ENCODE measurements at regions not wholly inside any gene's neighbourhood (a gene's known extent, or its start where the extent isn't known, plus 50 kb on each side); places are given as distances from the start of the nearest gene placed in this dataset.
"Not testable (repeated sequence)": the region's sequence is repeated elsewhere in the genome, so short reads cannot be mapped to it uniquely, and the experiment has no call there.

GRCh38 chr2:208725280-208725679, 318.7 kb downstream of the PTH2R start:
- no TSS peak for BruUV-seq (replicated peaks)
- ChIA-PET CTCF (no interaction called here), POLR2A (no interaction called here)
- Histone ChIP-seq H3K4me3 (ENCODE audit: low read depth in 2 of 2, low read length in 2 of 2) (no peak overlapping the region), H3K36me3 (ENCODE audit: control insufficient read depth, insufficient read depth, low read length) (no peaks in the 10 kb centered on the region), H3K9me3 (ENCODE audit: control insufficient read depth, insufficient read depth, low read depth, low read length) (no peaks in the 10 kb centered on the region), H3K27me3 (ENCODE audit: control insufficient read depth, insufficient read depth, low read length) (no peaks in the 10 kb centered on the region), H3K27ac (ENCODE audit: low read length) (no peak overlapping the region), H3K4me1 (ENCODE audit: control insufficient read depth, insufficient read depth, low read length) (no peaks in the 10 kb centered on the region)
- ATAC-seq (no peak), DNase-seq (ENCODE audit: low read depth, low spot score) (no peak)
- intact Hi-C loops (cut with micrococcal nuclease; ENCODE audit: unreplicated experiment) (no loop called here), in situ Hi-C loops (cut with HindIII; ENCODE audit: low pct_unique_long_range_greater_than_20kb, low sequenced_read_pairs) (no loop called here)
- TF ChIP-seq, protein P1, sequence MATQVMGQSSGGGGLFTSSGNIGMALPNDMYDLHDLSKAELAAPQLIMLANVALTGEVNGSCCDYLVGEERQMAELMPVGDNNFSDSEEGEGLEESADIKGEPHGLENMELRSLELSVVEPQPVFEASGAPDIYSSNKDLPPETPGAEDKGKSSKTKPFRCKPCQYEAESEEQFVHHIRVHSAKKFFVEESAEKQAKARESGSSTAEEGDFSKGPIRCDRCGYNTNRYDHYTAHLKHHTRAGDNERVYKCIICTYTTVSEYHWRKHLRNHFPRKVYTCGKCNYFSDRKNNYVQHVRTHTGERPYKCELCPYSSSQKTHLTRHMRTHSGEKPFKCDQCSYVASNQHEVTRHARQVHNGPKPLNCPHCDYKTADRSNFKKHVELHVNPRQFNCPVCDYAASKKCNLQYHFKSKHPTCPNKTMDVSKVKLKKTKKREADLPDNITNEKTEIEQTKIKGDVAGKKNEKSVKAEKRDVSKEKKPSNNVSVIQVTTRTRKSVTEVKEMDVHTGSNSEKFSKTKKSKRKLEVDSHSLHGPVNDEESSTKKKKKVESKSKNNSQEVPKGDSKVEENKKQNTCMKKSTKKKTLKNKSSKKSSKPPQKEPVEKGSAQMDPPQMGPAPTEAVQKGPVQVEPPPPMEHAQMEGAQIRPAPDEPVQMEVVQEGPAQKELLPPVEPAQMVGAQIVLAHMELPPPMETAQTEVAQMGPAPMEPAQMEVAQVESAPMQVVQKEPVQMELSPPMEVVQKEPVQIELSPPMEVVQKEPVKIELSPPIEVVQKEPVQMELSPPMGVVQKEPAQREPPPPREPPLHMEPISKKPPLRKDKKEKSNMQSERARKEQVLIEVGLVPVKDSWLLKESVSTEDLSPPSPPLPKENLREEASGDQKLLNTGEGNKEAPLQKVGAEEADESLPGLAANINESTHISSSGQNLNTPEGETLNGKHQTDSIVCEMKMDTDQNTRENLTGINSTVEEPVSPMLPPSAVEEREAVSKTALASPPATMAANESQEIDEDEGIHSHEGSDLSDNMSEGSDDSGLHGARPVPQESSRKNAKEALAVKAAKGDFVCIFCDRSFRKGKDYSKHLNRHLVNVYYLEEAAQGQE (IDR thresholded peaks at IDR 0.05; ENCODE audit: insufficient read depth in 1 of 2, low read depth in 2 of 2, low read length in 1 of 2), result no peak
- no peak for TF ChIP-seq POLR2AphosphoS5 (IDR thresholded peaks at IDR 0.05; ENCODE audit: low read depth, low read length)
- TF ChIP-seq SIN3A (IDR thresholded peaks at IDR 0.05; ENCODE audit: borderline replicate concordance, insufficient read depth, low read depth, low read length), result no peak

- BruUV-seq (replicated peaks), result no TSS peak
- H3K4me3 ChIP-seq (ENCODE audit: low read depth in 2 of 2, low read length in 2 of 2), result no peak overlapping the region
- no peaks in the 10 kb centered on the region for H3K9me3 ChIP-seq (ENCODE audit: control insufficient read depth, insufficient read depth, low read depth, low read length)
- ATAC-seq, result no peak
- intact Hi-C loops (cut with micrococcal nuclease; ENCODE audit: unreplicated experiment) (no loop called here), in situ Hi-C loops (cut with HindIII; ENCODE audit: low pct_unique_long_range_greater_than_20kb, low sequenced_read_pairs) (no loop called here)
- DNase-seq (ENCODE audit: low read depth, low spot score), result no peak
- TF ChIP-seq POLR2AphosphoS5 (IDR thresholded peaks at IDR 0.05; ENCODE audit: low read depth, low read length) (no peak), CTCF (IDR thresholded peaks at IDR 0.05) (no peak), SIN3A (IDR thresholded peaks at IDR 0.05; ENCODE audit: borderline replicate concordance, insufficient read depth, low read depth, low read length) (no peak), TCF7L2 (IDR thresholded peaks at IDR 0.05; ENCODE audit: low read depth, low read length) (no peak)
- TF ChIP-seq, protein P1 (IDR thresholded peaks at IDR 0.05; ENCODE audit: insufficient read depth in 1 of 2, low read depth in 2 of 2, low read length in 1 of 2), result no peak
- H3K4me1 ChIP-seq (ENCODE audit: control insufficient read depth, insufficient read depth, low read length), result no peaks in the 10 kb centered on the region
- POLR2A ChIA-PET, result no interaction called here
- CTCF ChIA-PET, result no interaction called here
- no peak overlapping the region for H3K27ac ChIP-seq (ENCODE audit: low read length)
- H3K27me3 ChIP-seq (ENCODE audit: control insufficient read depth, insufficient read depth, low read length), result no peaks in the 10 kb centered on the region
- no peaks in the 10 kb centered on the region for H3K36me3 ChIP-seq (ENCODE audit: control insufficient read depth, insufficient read depth, low read length)
Measured at GRCh38 chr2:208726242-208726641, 319.6 kb downstream of the PTH2R start.

DNA sequence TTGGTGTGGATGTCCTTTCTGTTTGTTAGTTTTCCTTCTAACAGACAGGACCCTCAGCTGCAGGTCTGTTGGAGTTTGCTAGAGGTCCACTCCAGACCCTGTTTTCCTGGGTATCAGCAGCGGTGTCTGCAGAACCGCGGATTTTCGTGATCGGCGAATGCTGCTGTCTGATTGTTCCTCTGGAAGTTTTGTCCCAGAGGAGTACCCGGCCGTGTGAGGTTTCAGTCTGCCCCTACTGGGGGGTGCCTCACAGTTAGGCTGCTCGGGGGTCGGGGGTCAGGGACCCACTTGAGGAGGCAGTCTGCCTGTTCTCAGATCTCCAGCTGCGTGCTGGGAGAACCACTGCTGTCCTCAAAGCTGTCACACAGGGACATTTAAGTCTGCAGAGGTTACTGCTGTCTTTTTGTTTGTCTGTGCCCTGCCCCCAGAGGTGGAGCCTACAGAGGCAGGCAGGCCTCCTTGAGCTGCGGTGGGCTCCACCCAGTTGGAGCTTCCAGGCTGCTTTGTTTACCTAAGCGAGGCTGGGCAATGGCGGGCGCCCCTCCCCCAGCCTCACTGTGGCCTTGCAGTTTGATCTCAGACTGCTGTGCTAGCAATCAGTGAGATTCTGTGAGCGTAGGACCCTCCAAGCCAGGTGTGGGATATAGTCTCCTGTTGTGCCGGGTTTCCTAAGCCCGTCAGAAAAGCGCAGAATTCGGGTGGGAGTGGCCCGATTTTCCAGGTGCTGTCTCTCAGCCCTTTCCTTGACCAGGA, 345.2 kb downstream of the PTH2R start:
- ATAC-seq; H3K4me3 ChIP-seq (ENCODE audit: low read depth in 2 of 2, low read length in 2 of 2); BruUV-seq (replicated peaks); H3K9me3 ChIP-seq (ENCODE audit: control insufficient read depth, insufficient read depth, low read depth, low read length); intact Hi-C loops (cut with micrococcal nuclease; ENCODE audit: unreplicated experiment); POLR2A ChIA-PET; H3K36me3 ChIP-seq (ENCODE audit: control insufficient read depth, insufficient read depth, low read length); H3K27ac ChIP-seq (ENCODE audit: low read length); in situ Hi-C loops (cut with HindIII; ENCODE audit: low pct_unique_long_range_greater_than_20kb, low sequenced_read_pairs); DNase-seq (ENCODE audit: low read depth, low spot score); H3K4me1 ChIP-seq (ENCODE audit: control insufficient read depth, insufficient read depth, low read length); H3K27me3 ChIP-seq (ENCODE audit: control insufficient read depth, insufficient read depth, low read length); CTCF ChIA-PET: not testable (repeated sequence)
